HepG2 (cell line): ENCODE measurements at regions not wholly inside any gene's neighbourhood (a gene's known extent, or its start where the extent isn't known, plus 50 kb on each side); places are given as distances from the start of the nearest gene placed in this dataset.

Experiments
- BCLAF1 ChIP-seq: fragments of 450-650 bp; IDR thresholded peaks from 2 replicates; pipeline ENCODE4 v1.6.1; 2017; ENCODE audit warnings: mild to moderate bottlenecking
- CHCHD3 ChIP-seq: sonication (generic); formaldehyde crosslinking; IDR thresholded peaks from 2 replicates; pipeline ENCODE4 v1.8.0; 2022; ENCODE audit warnings: mild to moderate bottlenecking, missing genetic modification reagents, moderate library complexity
- KDM6A ChIP-seq: IDR thresholded peaks from 2 replicates; pipeline ENCODE4 v1.6.1; 2016; ENCODE audit warnings: low read depth
- MAF1 ChIP-seq: sonication (generic); formaldehyde crosslinking; IDR thresholded peaks from 2 replicates; pipeline ENCODE4 v1.5.0; 2020; ENCODE audit warnings: missing genetic modification reagents, borderline replicate concordance
- MYNN ChIP-seq: sonication (generic); formaldehyde crosslinking; IDR thresholded peaks from 2 replicates; pipeline ENCODE4 v1.4.0; 2020; ENCODE audit warnings: mild to moderate bottlenecking, low read depth, missing genetic modification reagents
- PHF20 ChIP-seq: sonication (generic); formaldehyde crosslinking; IDR thresholded peaks from 2 replicates; pipeline ENCODE4 v1.5.0; 2020; ENCODE audit warnings: mild to moderate bottlenecking, missing genetic modification reagents
- REPIN1 ChIP-seq: sonication (generic); formaldehyde crosslinking; IDR thresholded peaks from 2 replicates; pipeline ENCODE4 v1.8.0; 2022; ENCODE audit warnings: missing genetic modification reagents, low read depth, mild to moderate bottlenecking, borderline replicate concordance
- RERE ChIP-seq: IDR thresholded peaks from 2 replicates; pipeline ENCODE4 v1.6.1; 2016; ENCODE audit warnings: low read depth, missing genetic modification reagents, missing compliant biosample characterization
- SIN3A ChIP-seq: IDR thresholded peaks from 2 replicates; pipeline ENCODE4 v1.6.1; 2011; ENCODE audit warnings: low read depth, mild to moderate bottlenecking, control low read depth, low read length, borderline replicate concordance
- SMAD1 ChIP-seq: sonication (generic); formaldehyde crosslinking; IDR thresholded peaks from 2 replicates; pipeline ENCODE4 v1.4.0; 2020; ENCODE audit warnings: missing genetic modification reagents, low read depth, mild to moderate bottlenecking, borderline replicate concordance
- ZNF512B ChIP-seq: sonication (generic); formaldehyde crosslinking; IDR thresholded peaks from 2 replicates; pipeline ENCODE4 v1.5.1; 2020; ENCODE audit warnings: missing genetic modification reagents, mild to moderate bottlenecking, borderline replicate concordance
- ZNF790 ChIP-seq: sonication (generic); formaldehyde crosslinking; IDR thresholded peaks from 2 replicates; pipeline ENCODE4 v1.8.0; 2022; ENCODE audit warnings: missing genetic modification reagents, mild to moderate bottlenecking, borderline replicate concordance
- ZNF841 ChIP-seq: sonication (generic); formaldehyde crosslinking; IDR thresholded peaks from 2 replicates; pipeline ENCODE4 v1.8.1; 2023; ENCODE audit warnings: missing genetic modification reagents, borderline replicate concordance
- ZSCAN31 ChIP-seq: sonication (generic); formaldehyde crosslinking; IDR thresholded peaks from 2 replicates; pipeline ENCODE4 v1.5.0; 2020; ENCODE audit warnings: low read depth, mild to moderate bottlenecking, missing genetic modification reagents
- TF ChIP-seq, protein P1 (sequence below): sonication (generic); formaldehyde crosslinking; IDR thresholded peaks from 2 replicates; pipeline ENCODE4 v1.8.1; 2023; ENCODE audit warnings: mild to moderate bottlenecking, missing genetic modification reagents
- TF ChIP-seq, protein P2 (sequence below): sonication (generic); formaldehyde crosslinking; IDR thresholded peaks from 2 replicates; pipeline ENCODE4 v1.4.0; 2020; ENCODE audit warnings: missing genetic modification reagents

DNA sequence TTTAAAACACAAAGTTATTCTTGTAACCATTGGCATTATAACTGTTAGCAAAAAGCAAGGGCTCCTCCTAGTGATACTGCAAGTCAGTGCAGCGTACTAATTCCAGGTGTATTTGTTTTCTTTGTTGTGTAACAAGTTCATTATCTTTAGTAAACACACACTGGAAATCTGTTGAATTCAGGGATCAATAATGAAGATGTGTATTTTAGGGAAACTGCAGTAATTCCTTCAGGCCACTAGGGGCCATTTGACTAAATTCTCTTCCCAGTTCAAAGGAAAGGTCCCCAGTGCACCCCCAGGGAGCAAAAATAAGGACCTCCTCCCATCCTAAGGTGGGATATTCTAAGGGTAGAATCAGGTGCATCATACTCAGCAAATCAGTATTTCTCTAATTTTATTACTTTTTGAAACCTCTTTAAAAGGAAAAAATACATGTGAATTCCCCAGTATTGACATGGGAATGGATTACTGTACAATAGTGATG, 158.6 kb upstream of the LYZL1 start (continued):
- no peak for TF ChIP-seq ZNF512B (CRISPR knock-in tag)
- no peak for TF ChIP-seq MYNN
- no peak for TF ChIP-seq RERE
- TF ChIP-seq SMAD1 (CRISPR knock-in tag), result no peak
- no peak for TF ChIP-seq CHCHD3
- TF ChIP-seq, protein P1, sequence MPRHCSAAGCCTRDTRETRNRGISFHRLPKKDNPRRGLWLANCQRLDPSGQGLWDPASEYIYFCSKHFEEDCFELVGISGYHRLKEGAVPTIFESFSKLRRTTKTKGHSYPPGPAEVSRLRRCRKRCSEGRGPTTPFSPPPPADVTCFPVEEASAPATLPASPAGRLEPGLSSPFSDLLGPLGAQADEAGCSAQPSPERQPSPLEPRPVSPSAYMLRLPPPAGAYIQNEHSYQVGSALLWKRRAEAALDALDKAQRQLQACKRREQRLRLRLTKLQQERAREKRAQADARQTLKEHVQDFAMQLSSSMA (CRISPR knock-in tag), result no peak
- no peak for TF ChIP-seq ZSCAN31
- no peak for TF ChIP-seq ZNF841
- TF ChIP-seq MAF1 (CRISPR knock-in tag), result no peak
- TF ChIP-seq REPIN1 (CRISPR knock-in tag), result peak; percentile 75; the same call in 1 of the 2 replicates
- TF ChIP-seq PHF20 (CRISPR knock-in tag), result no peak
- no peak for TF ChIP-seq ZNF790 (CRISPR knock-in tag)
- no peak for TF ChIP-seq KDM6A (CRISPR knock-in tag)
- TF ChIP-seq, protein P2, sequence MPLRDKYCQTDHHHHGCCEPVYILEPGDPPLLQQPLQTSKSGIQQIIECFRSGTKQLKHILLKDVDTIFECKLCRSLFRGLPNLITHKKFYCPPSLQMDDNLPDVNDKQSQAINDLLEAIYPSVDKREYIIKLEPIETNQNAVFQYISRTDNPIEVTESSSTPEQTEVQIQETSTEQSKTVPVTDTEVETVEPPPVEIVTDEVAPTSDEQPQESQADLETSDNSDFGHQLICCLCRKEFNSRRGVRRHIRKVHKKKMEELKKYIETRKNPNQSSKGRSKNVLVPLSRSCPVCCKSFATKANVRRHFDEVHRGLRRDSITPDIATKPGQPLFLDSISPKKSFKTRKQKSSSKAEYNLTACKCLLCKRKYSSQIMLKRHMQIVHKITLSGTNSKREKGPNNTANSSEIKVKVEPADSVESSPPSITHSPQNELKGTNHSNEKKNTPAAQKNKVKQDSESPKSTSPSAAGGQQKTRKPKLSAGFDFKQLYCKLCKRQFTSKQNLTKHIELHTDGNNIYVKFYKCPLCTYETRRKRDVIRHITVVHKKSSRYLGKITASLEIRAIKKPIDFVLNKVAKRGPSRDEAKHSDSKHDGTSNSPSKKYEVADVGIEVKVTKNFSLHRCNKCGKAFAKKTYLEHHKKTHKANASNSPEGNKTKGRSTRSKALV (CRISPR knock-in tag), result 0 out of 2 replicates have a peak, but pooled peaks have one; percentile 39
- TF ChIP-seq SIN3A, result no peak
- TF ChIP-seq BCLAF1, result no peak
